CD14-positive monocyte (primary cell): ENCODE measurements at regions not wholly inside any gene's neighbourhood (a gene's known extent, or its start where the extent isn't known, plus 50 kb on each side); places are given as distances from the start of the nearest gene placed in this dataset.

Experiments
- DNase-seq, 3 donors: peaks; one replicate each; pipeline ENCODE4 v3.0.0-alpha.2; 2011 to 2022
- H2AFZ ChIP-seq: 2 replicates; pipeline ENCODE4 v1.6.0; 2012; ENCODE audit warnings: mild to moderate bottlenecking, low read depth, low read length, inconsistent platforms; ENCODE audit not compliant: insufficient read depth, poor library complexity, severe bottlenecking
- H3K27ac ChIP-seq, 2 donors: 1 replicate in 1 of 2; 2 replicates in 1 of 2; pipeline ENCODE4 v1.5.1; 2012 to 2013; ENCODE audit warnings: low read length in 2 of 2, control low read depth in 1 of 2, inconsistent platforms in 1 of 2, low read depth in 1 of 2, mild to moderate bottlenecking in 1 of 2
- H3K27me3 ChIP-seq, 2 donors: one replicate each; pipeline versions ENCODE4 v1.6.0 to v1.6.1; 2011 to 2013; ENCODE audit warnings: low read length in 2 of 2; ENCODE audit not compliant: control insufficient read depth in 2 of 2, insufficient read depth in 2 of 2
- H3K36me3 ChIP-seq, 2 donors: replicated peaks in 1 of 2; 1 replicate in 1 of 2; 2 replicates in 1 of 2; pipeline versions ENCODE4 v1.5.1 to v1.6.1; 2012 to 2013; ENCODE audit warnings: low read length in 2 of 2, control low read depth in 1 of 2, inconsistent platforms in 1 of 2, mild to moderate bottlenecking in 1 of 2; ENCODE audit not compliant: insufficient read depth in 2 of 2, control insufficient read depth in 1 of 2
- H3K4me1 ChIP-seq, 2 donors: 1 replicate in 1 of 2; 2 replicates in 1 of 2; pipeline versions ENCODE4 v1.5.1 to v1.6.1; 2012 to 2013; ENCODE audit warnings: low read length in 2 of 2, control low read depth in 1 of 2, inconsistent platforms in 1 of 2, mild to moderate bottlenecking in 1 of 2, moderate library complexity in 1 of 2; ENCODE audit not compliant: insufficient read depth in 2 of 2, control insufficient read depth in 1 of 2
- H3K4me2 ChIP-seq: replicated peaks from 2 replicates; pipeline ENCODE3; 2012; ENCODE audit warnings: low read length, moderate library complexity, mild to moderate bottlenecking; ENCODE audit not compliant: poor library complexity, severe bottlenecking; ENCODE audit errors: extremely low read depth
- H3K4me3 ChIP-seq, 3 experiments: fragments of 200-600 bp in 1 of 3; sonication (generic) in 1 of 3; replicated peaks in 1 of 3; 1 replicate in 2 of 3; 2 replicates in 1 of 3; pipeline ENCODE4 v1.5.1; 2011 to 2013; ENCODE audit warnings: low read length in 3 of 3, mild to moderate bottlenecking in 3 of 3, control low read depth in 2 of 3, low read depth in 2 of 3, inconsistent platforms in 1 of 3, moderate library complexity in 1 of 3
- H3K79me2 ChIP-seq: 2 replicates; pipeline ENCODE4 v1.6.0; 2012; ENCODE audit warnings: mild to moderate bottlenecking, control low read depth, inconsistent platforms, low read length, moderate library complexity; ENCODE audit not compliant: insufficient read depth
- H3K9ac ChIP-seq: 2 replicates; pipeline ENCODE4 v1.6.0; 2017; ENCODE audit warnings: low read length, mild to moderate bottlenecking; ENCODE audit not compliant: insufficient read depth, poor library complexity, severe bottlenecking
- H3K9me3 ChIP-seq, 2 donors: replicated peaks in 1 of 2; 1 replicate in 1 of 2; 2 replicates in 1 of 2; pipeline versions ENCODE4 v1.5.1 to v1.6.1; 2012 to 2013; ENCODE audit warnings: low read length in 2 of 2, control low read depth in 1 of 2; ENCODE audit not compliant: control insufficient read depth in 1 of 2, insufficient read depth in 1 of 2
- H4K20me1 ChIP-seq: 2 replicates; pipeline ENCODE4 v1.6.0; 2012; ENCODE audit warnings: mild to moderate bottlenecking, low read length, control low read depth, moderate library complexity; ENCODE audit not compliant: insufficient read depth
- H3K27ac Mint-ChIP-seq, 7 donors: one replicate each; pipeline ENCODE4 v1.8.0; 2020; ENCODE audit warnings: mild to moderate bottlenecking in 7 of 7, mixed read lengths in 7 of 7, moderate library complexity in 6 of 7, inconsistent platforms in 2 of 7
- H3K27me3 Mint-ChIP-seq, 3 donors: one replicate each; pipeline ENCODE4 v1.8.0; 2021 to 2022; ENCODE audit warnings: low read depth in 3 of 3, mild to moderate bottlenecking in 3 of 3, mixed read lengths in 3 of 3, moderate library complexity in 3 of 3, inconsistent platforms in 1 of 3
- H3K36me3 Mint-ChIP-seq, 2 donors: one replicate each; pipeline ENCODE4 v1.8.0; 2020; ENCODE audit warnings: mixed read lengths in 2 of 2, inconsistent platforms in 1 of 2, mild to moderate bottlenecking in 1 of 2
- H3K4me1 Mint-ChIP-seq: one replicate; pipeline ENCODE4 v1.8.0; 2020; ENCODE audit warnings: mild to moderate bottlenecking, mixed read lengths
- H3K4me3 Mint-ChIP-seq, 2 donors: one replicate each; pipeline ENCODE4 v1.8.0; 2020; ENCODE audit warnings: mild to moderate bottlenecking in 2 of 2, mixed read lengths in 2 of 2, moderate library complexity in 1 of 2
- H3K9me3 Mint-ChIP-seq, 7 donors: one replicate each; pipeline ENCODE4 v1.8.0; 2020 to 2022; ENCODE audit warnings: mixed read lengths in 7 of 7, mild to moderate bottlenecking in 6 of 7, moderate library complexity in 6 of 7, inconsistent platforms in 2 of 7
- WGBS: methylation state at CpG from one replicate; pipeline ENCODE4 v1.1.5; 2013; ENCODE audit warnings: missing lambda C conversion rate; ENCODE audit not compliant: insufficient coverage; 5-methylcytosine and 5-hydroxymethylcytosine counted together
- intact Hi-C, 2 donors: fragments of 100-400 bp; cut with micrococcal nuclease; formaldehyde crosslinking; loops; one replicate each; pipeline versions ENCODE4 v1.15.0 to v1.15.1; 2023
- TF ChIP-seq, protein P1 (sequence below): fragments of 200-600 bp; IDR thresholded peaks from one replicate; pipeline ENCODE4 v1.8.0; 2022; ENCODE audit warnings: antibody characterized with exemption, mild to moderate bottlenecking

DNA sequence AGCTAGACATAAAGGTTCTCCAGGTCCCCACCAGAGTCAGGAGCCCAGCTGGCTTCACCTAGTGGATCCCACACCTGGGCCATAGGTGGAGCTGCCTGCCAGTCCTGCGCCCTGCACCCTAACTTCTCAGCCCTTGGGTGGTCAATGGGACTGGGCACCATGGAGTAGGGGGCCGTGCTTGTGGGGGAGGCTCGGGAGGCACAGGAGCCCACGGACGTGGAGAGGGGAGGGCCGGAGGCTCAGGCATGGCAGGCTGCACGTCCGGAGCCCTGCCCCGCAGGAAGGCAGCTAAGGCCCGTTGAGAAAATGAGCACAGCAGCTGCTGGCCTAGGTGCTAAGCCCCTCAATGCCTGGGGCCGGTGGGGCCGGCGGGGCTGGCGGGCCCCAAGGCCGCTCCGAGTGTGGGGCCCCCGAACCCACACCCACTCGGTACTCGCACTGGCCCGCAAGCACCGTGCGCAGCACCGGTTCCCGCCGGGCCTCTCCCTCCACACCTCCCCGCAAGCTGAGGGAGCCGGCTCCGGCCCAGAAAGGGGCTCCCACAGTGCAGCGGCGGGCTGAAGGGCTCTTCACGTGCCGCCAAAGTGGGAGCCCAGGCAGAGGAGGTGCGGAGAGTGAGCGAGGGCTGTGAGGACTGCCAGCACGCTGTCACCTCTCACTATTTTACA, 291.1 kb downstream of the KLHL4 start:
- TF ChIP-seq, protein P1, sequence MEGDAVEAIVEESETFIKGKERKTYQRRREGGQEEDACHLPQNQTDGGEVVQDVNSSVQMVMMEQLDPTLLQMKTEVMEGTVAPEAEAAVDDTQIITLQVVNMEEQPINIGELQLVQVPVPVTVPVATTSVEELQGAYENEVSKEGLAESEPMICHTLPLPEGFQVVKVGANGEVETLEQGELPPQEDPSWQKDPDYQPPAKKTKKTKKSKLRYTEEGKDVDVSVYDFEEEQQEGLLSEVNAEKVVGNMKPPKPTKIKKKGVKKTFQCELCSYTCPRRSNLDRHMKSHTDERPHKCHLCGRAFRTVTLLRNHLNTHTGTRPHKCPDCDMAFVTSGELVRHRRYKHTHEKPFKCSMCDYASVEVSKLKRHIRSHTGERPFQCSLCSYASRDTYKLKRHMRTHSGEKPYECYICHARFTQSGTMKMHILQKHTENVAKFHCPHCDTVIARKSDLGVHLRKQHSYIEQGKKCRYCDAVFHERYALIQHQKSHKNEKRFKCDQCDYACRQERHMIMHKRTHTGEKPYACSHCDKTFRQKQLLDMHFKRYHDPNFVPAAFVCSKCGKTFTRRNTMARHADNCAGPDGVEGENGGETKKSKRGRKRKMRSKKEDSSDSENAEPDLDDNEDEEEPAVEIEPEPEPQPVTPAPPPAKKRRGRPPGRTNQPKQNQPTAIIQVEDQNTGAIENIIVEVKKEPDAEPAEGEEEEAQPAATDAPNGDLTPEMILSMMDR = no peak
- H3K4me3 ChIP-seq = no peak overlapping the region
- no peak overlapping the region for H3K4me3 Mint-ChIP-seq
- no peaks in the 10 kb centered on the region for H3K36me3 ChIP-seq
- intact Hi-C loops = no loop called here
- H3K4me1 ChIP-seq = no peaks in the 10 kb centered on the region
- peaks cover 0 to 12% (median 2%) of the 10 kb centered on the region in 7 donors for H3K9me3 Mint-ChIP-seq
- no peaks in the 10 kb centered on the region for H3K4me1 Mint-ChIP-seq
- peaks cover 0 to 6% of the 10 kb centered on the region in 2 donors for H3K9me3 ChIP-seq
- no peaks in the 10 kb centered on the region for H3K27me3 Mint-ChIP-seq
- no peak for DNase-seq
- no peak overlapping the region for H3K27ac ChIP-seq
- no peaks in the 10 kb centered on the region for H3K36me3 Mint-ChIP-seq
- H3K27me3 ChIP-seq = no peaks in the 10 kb centered on the region
- H3K27ac Mint-ChIP-seq = no peak overlapping the region
- H4K20me1 ChIP-seq = no peaks in the 10 kb centered on the region
- H3K79me2 ChIP-seq = no peaks in the 10 kb centered on the region
- no peak overlapping the region for H3K4me2 ChIP-seq
- H3K9ac ChIP-seq = no peak overlapping the region
- WGBS = 96% methylated on average over 9 of the region's 35 CpGs
- H2AFZ ChIP-seq = no peak overlapping the region

DNA sequence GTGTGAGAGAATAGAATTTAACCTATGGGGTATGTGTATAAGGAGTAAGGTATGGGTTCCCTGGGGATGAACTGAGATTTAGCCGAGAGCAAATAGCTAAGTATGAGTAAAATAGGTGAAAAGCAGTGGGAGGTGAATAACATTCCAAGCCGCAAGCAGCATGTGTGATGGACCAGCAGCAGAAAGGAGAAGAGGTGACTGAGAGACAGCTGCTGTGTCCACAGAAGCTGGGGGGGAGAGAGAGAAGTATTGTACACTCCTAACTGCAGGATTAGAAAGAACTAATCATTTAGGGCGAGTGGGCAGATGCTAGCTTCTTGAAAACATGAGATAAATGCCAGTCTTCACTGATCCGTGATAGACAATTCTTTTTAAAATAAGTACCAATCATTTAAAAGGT, 296.0 kb downstream of the KLHL4 start:
- H3K4me3 ChIP-seq = no peak overlapping the region
- H3K36me3 ChIP-seq = no peaks in the 10 kb centered on the region
- 90% methylated on average over 2 of the region's 4 CpGs for WGBS
- Mint-ChIP-seq H3K4me1 (no peaks in the 10 kb centered on the region), H3K27ac (no peak overlapping the region), H3K9me3 (peaks cover 0 to 7% (median 1%) of the 10 kb centered on the region in 7 donors), H3K4me3 (no peak overlapping the region), H3K36me3 (no peaks in the 10 kb centered on the region), H3K27me3 (no peaks in the 10 kb centered on the region)
- no peak overlapping the region for H3K9ac ChIP-seq
- intact Hi-C loops = no loop called here
- H3K4me1 ChIP-seq = no peaks in the 10 kb centered on the region
- TF ChIP-seq, protein P1 = no peak
- H3K79me2 ChIP-seq = no peaks in the 10 kb centered on the region
- H3K27ac ChIP-seq = no peak overlapping the region
- H2AFZ ChIP-seq = no peak overlapping the region
- no peak overlapping the region for H3K4me2 ChIP-seq
- DNase-seq = no peak
- H3K9me3 ChIP-seq = peaks cover 0 to 5% of the 10 kb centered on the region in 2 donors
- H4K20me1 ChIP-seq = no peaks in the 10 kb centered on the region
- no peaks in the 10 kb centered on the region for H3K27me3 ChIP-seq
